GM20000 (cell line): ENCODE measurements at regions not wholly inside any gene's neighbourhood (a gene's known extent, or its start where the extent isn't known, plus 50 kb on each side); places are given as distances from the start of the nearest gene placed in this dataset.

Source experiments
- DNase-seq: peaks from one replicate; pipeline ENCODE4 v3.0.0; 2012; ENCODE audit warnings: low spot score
- TF ChIP-seq, protein P1 (sequence below): IDR thresholded peaks from 2 replicates; pipeline ENCODE4 v1.5.1; 2012; ENCODE audit warnings: mild to moderate bottlenecking, control low read depth; ENCODE audit errors: extremely low read depth, missing control alignments

DNA sequence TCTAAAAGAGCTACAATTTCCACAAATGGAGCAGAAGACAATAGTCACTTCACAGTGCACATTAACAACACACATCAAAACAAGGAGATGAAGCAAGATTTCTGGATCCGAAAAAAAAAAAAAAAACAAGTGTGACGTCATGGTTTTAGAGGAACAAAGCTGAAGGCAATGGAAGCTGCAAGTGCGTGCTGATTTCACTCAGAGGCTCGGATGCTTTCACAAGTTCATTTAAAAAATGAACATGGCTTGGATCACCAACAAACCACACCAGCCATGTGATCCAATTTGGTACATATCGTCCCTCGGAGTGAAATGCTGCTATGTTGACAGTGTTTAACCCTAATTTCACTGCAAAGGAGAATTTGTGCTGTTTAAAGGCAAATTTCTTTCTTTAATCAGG, 337.0 kb upstream of the PRKCQ start:
- TF ChIP-seq, protein P1, sequence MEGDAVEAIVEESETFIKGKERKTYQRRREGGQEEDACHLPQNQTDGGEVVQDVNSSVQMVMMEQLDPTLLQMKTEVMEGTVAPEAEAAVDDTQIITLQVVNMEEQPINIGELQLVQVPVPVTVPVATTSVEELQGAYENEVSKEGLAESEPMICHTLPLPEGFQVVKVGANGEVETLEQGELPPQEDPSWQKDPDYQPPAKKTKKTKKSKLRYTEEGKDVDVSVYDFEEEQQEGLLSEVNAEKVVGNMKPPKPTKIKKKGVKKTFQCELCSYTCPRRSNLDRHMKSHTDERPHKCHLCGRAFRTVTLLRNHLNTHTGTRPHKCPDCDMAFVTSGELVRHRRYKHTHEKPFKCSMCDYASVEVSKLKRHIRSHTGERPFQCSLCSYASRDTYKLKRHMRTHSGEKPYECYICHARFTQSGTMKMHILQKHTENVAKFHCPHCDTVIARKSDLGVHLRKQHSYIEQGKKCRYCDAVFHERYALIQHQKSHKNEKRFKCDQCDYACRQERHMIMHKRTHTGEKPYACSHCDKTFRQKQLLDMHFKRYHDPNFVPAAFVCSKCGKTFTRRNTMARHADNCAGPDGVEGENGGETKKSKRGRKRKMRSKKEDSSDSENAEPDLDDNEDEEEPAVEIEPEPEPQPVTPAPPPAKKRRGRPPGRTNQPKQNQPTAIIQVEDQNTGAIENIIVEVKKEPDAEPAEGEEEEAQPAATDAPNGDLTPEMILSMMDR: no peak
- DNase-seq: no peak

DNA sequence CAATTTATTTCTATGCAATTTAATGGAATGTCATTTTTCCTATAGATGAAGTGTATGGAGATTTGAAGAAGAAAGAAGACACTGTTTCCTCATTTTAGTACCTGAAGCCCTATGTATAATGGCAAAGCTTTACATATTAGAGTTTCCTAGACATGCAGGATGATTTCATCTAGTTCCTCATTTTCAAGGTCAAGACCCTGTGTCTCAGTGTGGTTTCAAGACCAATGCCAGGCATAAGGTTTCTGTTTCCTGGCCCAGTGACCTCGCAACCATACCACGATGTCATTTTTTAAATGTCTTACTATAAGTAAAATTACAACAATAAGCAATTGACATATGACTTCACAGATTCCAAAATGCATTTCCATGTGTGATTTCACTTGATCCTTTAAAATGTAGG, 336.5 kb upstream of the PRKCQ start:
- no peak for DNase-seq
- TF ChIP-seq, protein P1: no peak

DNA sequence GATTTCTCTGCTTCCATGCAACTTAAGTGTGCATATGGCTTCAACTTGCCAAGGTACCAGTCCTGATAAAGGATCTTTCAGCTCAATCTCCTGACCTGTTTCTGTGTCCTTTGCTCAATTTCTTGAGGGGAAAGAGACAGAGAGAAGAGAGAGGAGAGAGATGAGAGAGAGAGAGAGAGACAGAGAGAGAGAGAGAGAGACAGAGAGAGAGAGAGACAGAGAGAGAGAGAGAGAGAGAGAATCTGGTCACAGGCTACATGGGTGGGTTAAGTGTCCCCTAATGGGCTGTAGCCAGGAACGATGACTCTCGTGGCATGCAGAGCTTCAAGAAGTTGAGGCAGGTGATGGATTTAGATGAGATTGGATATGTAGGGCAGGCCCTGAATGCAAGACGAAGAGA, 335.2 kb upstream of the PRKCQ start:
- DNase-seq: no peak
- TF ChIP-seq, protein P1: no peak

DNA sequence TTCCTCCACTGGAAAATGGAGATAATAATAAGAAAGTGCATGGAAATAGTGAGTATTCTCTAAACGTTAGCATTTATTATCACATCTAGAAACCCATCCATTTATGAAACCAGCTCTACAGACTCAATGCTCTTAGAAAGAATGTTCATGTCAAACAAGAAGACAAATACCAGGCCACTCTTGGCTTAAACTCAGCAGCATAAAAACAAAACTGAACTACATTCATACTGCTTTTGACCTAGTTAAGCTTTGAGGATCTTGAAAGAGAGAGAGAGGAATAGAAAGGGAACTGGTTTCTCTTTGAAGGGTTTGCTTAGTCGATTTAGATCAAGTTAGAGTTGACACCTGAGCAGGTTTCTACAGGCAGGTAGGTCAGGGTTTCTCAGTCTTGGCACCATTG, 332.9 kb upstream of the PRKCQ start:
- DNase-seq: no peak
- TF ChIP-seq, protein P1: no peak

DNA sequence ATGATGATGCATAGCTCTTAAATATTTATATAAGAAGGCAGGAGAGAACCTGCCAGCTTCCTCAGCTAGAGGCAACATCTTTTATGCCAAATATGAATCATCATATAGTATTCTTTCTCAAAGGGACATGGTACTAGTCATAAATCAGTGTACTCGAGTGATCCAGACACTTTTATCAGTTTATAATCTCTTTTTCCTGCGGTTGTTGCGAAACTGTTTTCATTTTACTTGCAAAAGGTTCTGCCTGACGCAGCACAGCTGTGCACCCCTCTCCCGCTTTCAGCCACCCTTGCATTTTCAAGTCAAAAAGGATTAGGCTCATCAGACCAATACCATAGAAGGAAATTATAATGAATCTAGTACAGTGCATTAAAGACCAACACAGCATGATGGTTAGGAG, 332.3 kb upstream of the PRKCQ start:
- no peak for DNase-seq
- TF ChIP-seq, protein P1: no peak

DNA sequence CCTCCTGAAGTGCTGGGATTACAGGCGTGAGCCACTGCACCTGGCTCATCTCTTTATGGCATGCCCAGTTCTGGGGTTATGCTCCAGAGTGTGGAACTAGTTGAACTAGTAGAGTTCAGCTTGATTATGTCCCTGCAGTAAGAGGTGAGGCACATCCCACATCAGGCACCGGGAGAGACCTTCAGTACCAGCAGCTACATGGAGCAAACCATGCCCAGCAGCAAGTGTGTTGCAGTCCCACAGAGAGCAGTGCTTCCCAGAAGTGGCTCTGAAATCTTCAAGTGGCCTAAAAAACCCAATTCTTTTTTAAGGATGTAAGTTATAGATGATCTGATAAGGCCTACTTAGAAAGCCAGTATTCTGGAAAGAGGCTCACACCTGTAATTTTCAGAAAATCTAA, 331.9 kb upstream of the PRKCQ start:
- TF ChIP-seq, protein P1: no peak
- no peak for DNase-seq

DNA sequence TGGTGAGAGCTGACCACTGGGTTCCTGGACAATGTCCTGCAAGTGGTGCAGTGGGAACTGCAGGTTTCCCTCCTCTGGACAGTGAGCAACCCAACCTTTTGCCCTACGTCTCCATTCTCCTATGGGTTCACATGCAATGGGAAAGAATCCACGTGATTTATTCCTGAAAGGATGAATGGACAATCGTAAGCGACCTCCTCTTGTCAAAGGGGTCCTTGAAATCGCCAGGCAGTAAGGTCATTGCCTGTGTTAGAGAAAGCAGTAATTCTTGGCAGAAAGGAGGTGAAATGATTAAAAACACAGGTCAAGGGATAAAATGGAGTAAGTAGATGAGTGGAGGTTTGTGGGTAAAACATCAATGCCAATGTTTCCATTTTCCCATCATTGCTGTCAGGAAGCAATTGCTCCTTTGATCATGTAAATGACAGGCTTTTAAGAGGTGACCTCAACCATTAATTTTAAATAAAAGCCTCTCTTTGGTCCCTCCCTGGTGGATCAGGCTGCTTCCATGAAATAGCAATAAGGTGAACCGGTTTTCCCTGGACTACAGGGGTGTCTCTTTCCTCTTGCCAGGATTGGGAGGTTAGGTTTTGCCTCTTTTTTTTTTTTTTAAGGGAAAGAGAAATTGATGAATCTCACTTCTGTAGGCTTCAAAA, 330.0 kb upstream of the PRKCQ start:
- TF ChIP-seq, protein P1: no peak

More for the DNA sequence above, 330.0 kb upstream of the PRKCQ start:
- DNase-seq: no peak
